ENCODE measurements at regions not wholly inside any gene's neighbourhood (a gene's known extent, or its start where the extent isn't known, plus 50 kb on each side); places are given as distances from the start of the nearest gene placed in this dataset.

- TF ChIP-seq, protein P1, sequence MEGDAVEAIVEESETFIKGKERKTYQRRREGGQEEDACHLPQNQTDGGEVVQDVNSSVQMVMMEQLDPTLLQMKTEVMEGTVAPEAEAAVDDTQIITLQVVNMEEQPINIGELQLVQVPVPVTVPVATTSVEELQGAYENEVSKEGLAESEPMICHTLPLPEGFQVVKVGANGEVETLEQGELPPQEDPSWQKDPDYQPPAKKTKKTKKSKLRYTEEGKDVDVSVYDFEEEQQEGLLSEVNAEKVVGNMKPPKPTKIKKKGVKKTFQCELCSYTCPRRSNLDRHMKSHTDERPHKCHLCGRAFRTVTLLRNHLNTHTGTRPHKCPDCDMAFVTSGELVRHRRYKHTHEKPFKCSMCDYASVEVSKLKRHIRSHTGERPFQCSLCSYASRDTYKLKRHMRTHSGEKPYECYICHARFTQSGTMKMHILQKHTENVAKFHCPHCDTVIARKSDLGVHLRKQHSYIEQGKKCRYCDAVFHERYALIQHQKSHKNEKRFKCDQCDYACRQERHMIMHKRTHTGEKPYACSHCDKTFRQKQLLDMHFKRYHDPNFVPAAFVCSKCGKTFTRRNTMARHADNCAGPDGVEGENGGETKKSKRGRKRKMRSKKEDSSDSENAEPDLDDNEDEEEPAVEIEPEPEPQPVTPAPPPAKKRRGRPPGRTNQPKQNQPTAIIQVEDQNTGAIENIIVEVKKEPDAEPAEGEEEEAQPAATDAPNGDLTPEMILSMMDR (IDR thresholded peaks at IDR 0.05) = no peak
- no peak for TF ChIP-seq EZH2 (IDR thresholded peaks at IDR 0.05; ENCODE audit: borderline replicate concordance, insufficient read depth, low read depth, low read length, poor library complexity, severe bottlenecking)
Observed at GRCh38 chrX:43527801-43528200, 128.3 kb upstream of the MAOA start.

Data from B cell (primary cell).